Body of pancreas (tissue), 4 donors: ENCODE measurements at regions not wholly inside any gene's neighbourhood (a gene's known extent, or its start where the extent isn't known, plus 50 kb on each side); places are given as distances from the start of the nearest gene placed in this dataset.

Experiments used
- POLR2A ChIP-seq, 3 donors: fragments of 450-650 bp; IDR thresholded peaks; one replicate each; pipeline ENCODE4 v1.6.1; 2016; ENCODE audit warnings: antibody characterized with exemption in 3 of 3, mild to moderate bottlenecking in 2 of 3
- TF ChIP-seq, protein P1 (sequence below), 7 experiments: fragments of 450-650 bp in 4 of 7; fragments of 200-600 bp in 3 of 7; sonication (generic) in 3 of 7; IDR thresholded peaks; one replicate each; pipeline ENCODE4 v1.5.1; 2016 to 2019; ENCODE audit warnings: antibody characterized with exemption in 7 of 7

DNA sequence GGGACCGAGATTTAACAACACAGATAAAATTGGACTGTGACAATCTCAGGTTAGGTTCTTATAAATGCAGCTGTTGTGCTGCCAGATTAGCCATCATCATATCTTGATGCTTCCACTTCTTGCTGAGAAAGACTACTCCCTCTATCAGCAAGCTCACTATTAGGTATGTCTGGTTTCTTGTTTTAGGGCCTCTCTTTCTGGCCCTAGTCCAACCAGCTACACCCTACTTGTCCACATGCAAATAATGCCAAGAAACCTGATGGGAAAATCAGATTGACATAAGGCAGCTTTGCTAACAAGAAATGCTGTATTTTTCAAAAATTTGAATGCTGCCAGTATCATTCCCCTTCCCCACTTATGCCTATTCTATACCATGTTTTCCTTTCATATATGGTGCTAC lies 296.0 kb downstream of the RMST start:
- TF ChIP-seq, protein P1, sequence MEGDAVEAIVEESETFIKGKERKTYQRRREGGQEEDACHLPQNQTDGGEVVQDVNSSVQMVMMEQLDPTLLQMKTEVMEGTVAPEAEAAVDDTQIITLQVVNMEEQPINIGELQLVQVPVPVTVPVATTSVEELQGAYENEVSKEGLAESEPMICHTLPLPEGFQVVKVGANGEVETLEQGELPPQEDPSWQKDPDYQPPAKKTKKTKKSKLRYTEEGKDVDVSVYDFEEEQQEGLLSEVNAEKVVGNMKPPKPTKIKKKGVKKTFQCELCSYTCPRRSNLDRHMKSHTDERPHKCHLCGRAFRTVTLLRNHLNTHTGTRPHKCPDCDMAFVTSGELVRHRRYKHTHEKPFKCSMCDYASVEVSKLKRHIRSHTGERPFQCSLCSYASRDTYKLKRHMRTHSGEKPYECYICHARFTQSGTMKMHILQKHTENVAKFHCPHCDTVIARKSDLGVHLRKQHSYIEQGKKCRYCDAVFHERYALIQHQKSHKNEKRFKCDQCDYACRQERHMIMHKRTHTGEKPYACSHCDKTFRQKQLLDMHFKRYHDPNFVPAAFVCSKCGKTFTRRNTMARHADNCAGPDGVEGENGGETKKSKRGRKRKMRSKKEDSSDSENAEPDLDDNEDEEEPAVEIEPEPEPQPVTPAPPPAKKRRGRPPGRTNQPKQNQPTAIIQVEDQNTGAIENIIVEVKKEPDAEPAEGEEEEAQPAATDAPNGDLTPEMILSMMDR (IDR thresholded peaks at IDR 0.05) = no peak
- TF ChIP-seq POLR2A (IDR thresholded peaks at IDR 0.05) = no peak
